Urothelium cell line (cell line): ENCODE measurements at regions not wholly inside any gene's neighbourhood (a gene's known extent, or its start where the extent isn't known, plus 50 kb on each side); places are given as distances from the start of the nearest gene placed in this dataset.
"Not testable (repeated sequence)": the region's sequence is repeated elsewhere in the genome, so short reads cannot be mapped to it uniquely, and the experiment has no call there.

Source experiments
- DNase-seq: peaks from one replicate; pipeline ENCODE4 v3.0.0; 2011; ENCODE audit warnings: low spot score, mixed read lengths
- FAIRE-seq: peaks from 2 replicates; lab custom pipeline; 2011; peaks lifted over from hg19 to GRCh38; lab: Jason Lieb, UNC

GRCh38 chr2:90028381-90029079 is 1337.1 kb downstream of the RPIA start:
- FAIRE-seq, result peak; percentile 71

GRCh38 chr2:90029080-90029428 is 1337.6 kb downstream of the RPIA start:
- not testable (repeated sequence) for DNase-seq
- peak; percentile 35 for FAIRE-seq

More at GRCh38 chr2:90028381-90029079, 1337.1 kb downstream of the RPIA start:
- not testable (repeated sequence) for DNase-seq

- DNase-seq, FAIRE-seq: not testable (repeated sequence)
Observed at GRCh38 chr2:90032269-90032668, 1340.8 kb downstream of the RPIA start.

GRCh38 chr2:90036335-90036734 is 1344.9 kb downstream of the RPIA start:
- not testable (repeated sequence) for FAIRE-seq, DNase-seq

- peak; percentile 56 for FAIRE-seq
Observed at GRCh38 chr2:90039093-90039492, 1347.6 kb downstream of the RPIA start.

GRCh38 chr2:90047776-90048175 is 1356.3 kb downstream of the RPIA start:
- DNase-seq, FAIRE-seq: not testable (repeated sequence)

More at GRCh38 chr2:90039093-90039492, 1347.6 kb downstream of the RPIA start:
- not testable (repeated sequence) for DNase-seq

GRCh38 chr2:90052113-90052631 is 1360.7 kb downstream of the RPIA start:
- not testable (repeated sequence) for DNase-seq
- peak; percentile 89 for FAIRE-seq

DNA sequence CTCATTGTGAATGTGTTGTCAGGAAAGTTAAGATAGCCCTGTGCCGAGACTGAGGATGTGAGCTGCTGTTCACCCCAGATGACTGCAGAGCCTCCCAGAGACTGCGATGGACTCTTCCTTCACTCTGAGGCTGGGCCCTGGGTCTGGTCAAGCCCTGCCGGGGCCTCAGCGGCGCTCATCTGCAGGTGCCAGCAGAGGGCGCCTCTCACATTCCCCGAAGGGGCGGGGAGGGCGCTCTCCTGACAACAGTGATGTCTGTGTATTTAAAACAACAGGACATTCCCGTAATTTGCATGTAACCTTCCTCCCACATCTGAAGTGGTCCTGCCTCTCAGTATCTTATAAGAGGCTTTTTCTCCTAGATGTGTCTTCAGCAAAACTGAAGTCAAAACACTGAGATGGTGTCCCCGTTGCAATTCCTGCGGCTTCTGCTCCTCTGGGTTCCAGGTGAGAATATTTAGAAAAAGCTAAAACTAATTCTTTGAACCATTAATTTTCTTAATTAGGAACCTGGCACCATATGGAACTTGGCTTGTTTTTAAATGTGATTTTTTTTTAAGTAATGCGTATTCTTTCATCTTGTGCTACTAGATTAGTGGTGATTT is 1377.9 kb downstream of the RPIA start:
- FAIRE-seq, result no peak
- peak; percentile 82 for DNase-seq

- no peak for FAIRE-seq
Observed at GRCh38 chr2:90076311-90076710, 1384.8 kb downstream of the RPIA start.

DNA sequence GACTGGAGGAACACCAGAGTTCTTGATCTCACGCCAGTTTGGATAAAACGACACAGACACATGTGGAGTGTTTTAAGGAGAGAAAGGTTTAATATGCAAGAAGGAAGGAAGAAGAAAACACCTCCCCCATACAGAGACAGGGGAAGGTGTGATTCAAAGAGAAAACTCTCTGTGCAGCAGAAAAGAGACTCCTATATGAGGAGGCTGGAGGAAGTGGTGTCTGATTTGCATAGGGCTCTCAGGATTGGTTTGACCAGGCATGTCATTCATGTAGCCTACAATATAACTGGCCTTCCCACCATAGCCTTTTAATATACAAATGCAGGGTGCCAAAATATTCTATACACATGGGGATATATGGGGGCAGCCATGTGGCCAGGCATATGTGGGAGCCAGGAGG is 1386.5 kb downstream of the RPIA start:
- FAIRE-seq, result no peak

More at GRCh38 chr2:90076311-90076710, 1384.8 kb downstream of the RPIA start:
- no peak for DNase-seq

GRCh38 chr2:90079374-90079773 is 1387.9 kb downstream of the RPIA start:
- no peak for FAIRE-seq

More for the DNA sequence above, 1386.5 kb downstream of the RPIA start:
- DNase-seq, result no peak

DNA sequence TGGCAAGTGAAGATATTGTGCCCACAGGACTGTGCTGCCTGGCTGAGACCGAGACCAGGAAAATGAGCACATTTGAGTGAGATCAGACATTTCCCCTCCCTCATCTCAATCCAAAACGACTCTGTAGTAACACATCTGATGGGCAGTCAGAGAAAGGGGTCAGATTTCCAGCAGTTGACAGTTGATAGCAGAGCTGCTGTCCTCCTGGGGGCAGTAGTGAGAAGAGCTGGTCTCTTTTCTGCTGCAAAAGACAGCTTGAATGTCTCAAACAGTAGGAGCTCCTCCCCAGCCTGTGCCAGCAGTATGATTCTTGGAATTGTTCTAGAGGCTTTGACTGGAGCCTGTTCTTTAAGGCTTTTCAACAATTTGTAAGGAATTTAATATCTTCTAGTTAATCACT is 1396.3 kb downstream of the RPIA start:
- FAIRE-seq, DNase-seq: not testable (repeated sequence)

More at GRCh38 chr2:90079374-90079773, 1387.9 kb downstream of the RPIA start:
- DNase-seq, result no peak

- DNase-seq, FAIRE-seq: not testable (repeated sequence)
Observed at GRCh38 chr2:90093571-90094270, 1402.2 kb downstream of the RPIA start.

DNA sequence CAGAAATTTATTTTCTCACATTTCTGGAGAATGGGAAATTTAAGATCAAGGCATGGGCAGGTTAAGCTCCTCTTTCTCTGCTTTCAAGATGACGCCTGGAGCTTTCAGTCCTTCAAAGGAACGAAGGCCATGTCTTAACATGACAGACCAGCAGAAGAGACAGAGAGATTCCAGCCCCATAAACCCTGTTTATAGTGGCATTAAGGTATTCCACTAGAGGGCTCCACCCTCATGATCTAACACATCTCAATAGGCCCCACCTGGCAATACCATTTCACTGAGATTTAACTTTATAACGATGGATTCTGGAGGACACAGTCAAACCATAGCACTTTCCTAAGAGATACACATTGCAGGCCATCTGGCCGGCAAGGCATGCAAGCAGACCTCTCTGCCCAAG is 1406.1 kb downstream of the RPIA start:
- FAIRE-seq, result not testable (repeated sequence)

DNA sequence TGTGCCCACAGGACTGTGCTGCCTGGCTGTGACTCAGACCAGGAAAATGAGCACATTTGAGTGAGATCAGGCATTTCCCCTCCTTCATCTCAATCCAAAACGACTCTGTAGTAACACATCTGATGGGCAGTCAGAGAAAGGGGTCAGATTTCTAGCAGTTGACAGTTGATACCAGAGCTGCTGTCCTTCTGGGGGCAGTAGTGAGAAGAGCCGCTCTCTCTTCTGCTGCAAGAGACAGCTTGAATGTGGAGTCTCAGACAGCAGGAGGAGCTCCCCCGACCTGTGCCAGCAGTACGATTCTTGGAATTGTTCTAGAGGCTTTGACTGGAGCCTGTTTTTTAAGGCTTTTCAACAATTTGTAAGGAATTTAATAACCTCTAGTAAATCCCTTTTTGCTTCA is 1413.7 kb downstream of the RPIA start:
- FAIRE-seq, result not testable (repeated sequence)
- DNase-seq, result peak; percentile 22

More for the DNA sequence above, 1406.1 kb downstream of the RPIA start:
- not testable (repeated sequence) for DNase-seq

- FAIRE-seq, result not testable (repeated sequence)
- peak; percentile 44 for DNase-seq
Observed at GRCh38 chr2:90123409-90123808, 1431.9 kb downstream of the RPIA start.

DNA sequence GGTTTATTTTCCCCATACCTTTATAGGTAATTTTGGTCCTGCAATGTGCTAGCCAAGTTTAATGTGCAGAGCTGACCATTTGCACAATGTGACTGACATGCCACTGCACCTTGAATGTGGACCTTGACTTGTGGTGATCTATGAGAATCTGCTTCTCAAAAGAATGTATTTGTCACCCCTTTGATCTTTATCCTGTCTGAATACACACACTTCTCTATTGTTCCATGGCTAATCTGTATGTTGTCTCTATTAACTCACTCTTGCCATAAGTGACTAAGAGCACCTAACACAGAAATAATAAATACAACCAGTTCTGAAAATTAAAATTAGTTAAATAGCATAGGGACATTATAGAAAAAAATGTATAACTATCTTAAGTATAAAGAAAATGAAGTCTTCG is 1447.6 kb downstream of the RPIA start:
- FAIRE-seq, result peak; percentile 58
- DNase-seq, result not testable (repeated sequence)

GRCh38 chr2:90141558-90141957 is 1450.1 kb downstream of the RPIA start:
- not testable (repeated sequence) for DNase-seq, FAIRE-seq

DNA sequence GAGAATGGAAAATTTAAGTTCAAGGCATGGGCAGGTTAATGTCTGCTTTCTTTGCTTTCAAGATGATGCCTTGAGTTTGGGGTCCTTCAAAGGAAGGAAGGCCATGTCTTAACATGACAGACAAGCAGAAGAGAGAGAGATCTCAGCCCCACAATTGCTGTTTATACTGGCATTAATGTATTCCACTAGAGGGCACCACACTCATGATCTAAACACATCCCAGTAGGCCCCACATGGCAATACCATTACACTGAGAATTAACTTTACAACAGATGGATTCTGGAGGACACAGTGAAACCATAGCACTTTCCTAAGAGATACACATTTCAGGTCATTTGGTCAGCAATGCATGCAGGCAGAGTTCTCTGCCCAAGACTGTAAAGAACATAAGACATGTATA is 1460.3 kb downstream of the RPIA start:
- FAIRE-seq, result peak; percentile 93
- not testable (repeated sequence) for DNase-seq

DNA sequence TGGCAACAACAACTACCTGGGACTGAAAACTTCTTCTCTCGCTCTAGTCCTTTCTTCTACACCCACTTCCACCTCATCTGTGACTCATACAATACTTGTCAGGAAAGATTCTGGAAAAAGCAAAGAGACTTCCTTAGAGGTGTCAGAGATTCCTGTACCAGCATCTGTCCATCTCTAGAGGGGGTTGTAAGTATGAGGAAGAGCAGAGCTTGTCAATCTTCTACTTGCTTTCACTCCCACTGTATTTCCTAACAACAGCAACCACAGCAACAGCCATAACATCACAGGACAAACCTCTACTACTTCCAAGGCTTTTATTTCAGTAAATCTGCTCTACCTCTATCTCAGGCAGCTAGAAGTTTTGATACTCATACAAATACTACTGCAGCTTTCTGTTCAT is 1479.5 kb downstream of the RPIA start:
- not testable (repeated sequence) for FAIRE-seq, DNase-seq

- not testable (repeated sequence) for DNase-seq, FAIRE-seq
Observed at GRCh38 chr2:90173081-90173480, 1481.6 kb downstream of the RPIA start.
